Body of pancreas (tissue), 4 donors: ENCODE measurements at regions not wholly inside any gene's neighbourhood (a gene's known extent, or its start where the extent isn't known, plus 50 kb on each side); places are given as distances from the start of the nearest gene placed in this dataset.

ENCODE experiments used
- CTCF ChIP-seq, 7 experiments: fragments of 450-650 bp in 4 of 7; fragments of 200-600 bp in 3 of 7; sonication (generic) in 3 of 7; IDR thresholded peaks; one replicate each; pipeline ENCODE4 v1.5.1; 2016 to 2019; ENCODE audit warnings: antibody characterized with exemption in 7 of 7
- POLR2A ChIP-seq, 3 donors: fragments of 450-650 bp; IDR thresholded peaks; one replicate each; pipeline ENCODE4 v1.6.1; 2016; ENCODE audit warnings: antibody characterized with exemption in 3 of 3, mild to moderate bottlenecking in 2 of 3

GRCh38 chr2:238750212-238750904 lies 97.5 kb upstream of the TWIST2 start:
- TF ChIP-seq POLR2A (IDR thresholded peaks at IDR 0.05) (no peak), CTCF (IDR thresholded peaks at IDR 0.05) (no peak)
